NCI-H2107 (cell line): ENCODE measurements at regions not wholly inside any gene's neighbourhood (a gene's known extent, or its start where the extent isn't known, plus 50 kb on each side); places are given as distances from the start of the nearest gene placed in this dataset.

ENCODE experiments used
- DNase-seq: peaks from one replicate; lab custom pipeline; 2025; lab: John Stamatoyannopoulos, UW

- no peak for DNase-seq
Observed at GRCh38 chr13:34752283-34752960, 189.6 kb upstream of the NBEA start.

- no peak for DNase-seq
Observed at GRCh38 chr13:34756136-34756535, 185.9 kb upstream of the NBEA start.

- no peak for DNase-seq
Observed at GRCh38 chr13:34756572-34756971, 185.5 kb upstream of the NBEA start.

GRCh38 chr13:34757441-34757840 lies 184.6 kb upstream of the NBEA start:
- no peak for DNase-seq

- DNase-seq = no peak
Observed at GRCh38 chr13:34758628-34759027, 183.4 kb upstream of the NBEA start.

- DNase-seq = no peak
Observed at GRCh38 chr13:34762312-34762711, 179.8 kb upstream of the NBEA start.

GRCh38 chr13:34764246-34764645 lies 177.8 kb upstream of the NBEA start:
- DNase-seq = no peak

GRCh38 chr13:34765446-34766180 lies 176.5 kb upstream of the NBEA start:
- no peak for DNase-seq

GRCh38 chr13:34767778-34768177 lies 174.3 kb upstream of the NBEA start:
- no peak for DNase-seq

GRCh38 chr13:34772206-34772605 lies 169.9 kb upstream of the NBEA start:
- no peak for DNase-seq

- no peak for DNase-seq
Observed at GRCh38 chr13:34772881-34773280, 169.2 kb upstream of the NBEA start.

- DNase-seq = no peak
Observed at GRCh38 chr13:34776390-34776981, 165.6 kb upstream of the NBEA start.

- DNase-seq = no peak
Observed at GRCh38 chr13:34777089-34777913, 164.8 kb upstream of the NBEA start.

- DNase-seq = no peak
Observed at GRCh38 chr13:34777914-34778303, 164.2 kb upstream of the NBEA start.

GRCh38 chr13:34779171-34779570 lies 162.9 kb upstream of the NBEA start:
- DNase-seq = no peak

- no peak for DNase-seq
Observed at GRCh38 chr13:34793301-34793700, 148.8 kb upstream of the NBEA start.

GRCh38 chr13:34803756-34804155 lies 138.3 kb upstream of the NBEA start:
- DNase-seq = no peak

- no peak for DNase-seq
Observed at GRCh38 chr13:34805347-34805746, 136.7 kb upstream of the NBEA start.

GRCh38 chr13:34808649-34809048 lies 133.4 kb upstream of the NBEA start:
- DNase-seq = no peak

- no peak for DNase-seq
Observed at GRCh38 chr13:34810996-34811395, 131.1 kb upstream of the NBEA start.

- no peak for DNase-seq
Observed at GRCh38 chr13:34815526-34815925, 126.5 kb upstream of the NBEA start.

- no peak for DNase-seq
Observed at GRCh38 chr13:34816245-34816884, 125.7 kb upstream of the NBEA start.
